H1 (cell line): ENCODE measurements at regions not wholly inside any gene's neighbourhood (a gene's known extent, or its start where the extent isn't known, plus 50 kb on each side); places are given as distances from the start of the nearest gene placed in this dataset.

Source experiments
- CTCF ChIA-PET: fragments of 300-600 bp; sonication (Branson Sonifier 250); formaldehyde crosslinking; loops from one replicate; lab custom pipeline; 2021; ENCODE audit not compliant: partially characterized antibody; lab: Charles Lee
- POLR2A ChIA-PET: fragments of 300-600 bp; sonication (Branson Sonifier 250); formaldehyde crosslinking; loops from one replicate; lab custom pipeline; 2021; ENCODE audit warnings: inconsistent platforms; ENCODE audit not compliant: partially characterized antibody; lab: Charles Lee
- DNase-seq, 2 experiments: peaks; one replicate each; pipeline versions ENCODE4 v3.0.0 to v3.0.0-alpha.2; 2010 to 2022; ENCODE audit warnings: low spot score in 2 of 2, low read depth in 1 of 2, mixed read lengths in 1 of 2
- FAIRE-seq: peaks from 2 replicates; lab custom pipeline; 2011; peaks lifted over from hg19 to GRCh38; lab: Jason Lieb, UNC
- H2AFZ ChIP-seq: 2 replicates; pipeline ENCODE4 v1.8.1; 2012; ENCODE audit warnings: low read length, inconsistent platforms
- H2AK5ac ChIP-seq: 2 replicates; pipeline ENCODE4 v1.6.1; 2013; ENCODE audit warnings: low read depth, low read length
- H2BK120ac ChIP-seq: replicated peaks from 2 replicates; pipeline ENCODE3; 2013; ENCODE audit warnings: low read depth, low read length, inconsistent platforms
- H2BK12ac ChIP-seq: 2 replicates; pipeline ENCODE4 v1.6.1; 2013; ENCODE audit warnings: low read depth, low read length
- H2BK15ac ChIP-seq: 2 replicates; pipeline ENCODE4 v1.6.1; 2013; ENCODE audit warnings: low read length
- H2BK20ac ChIP-seq: 2 replicates; pipeline ENCODE4 v1.6.1; 2013; ENCODE audit warnings: low read length
- H2BK5ac ChIP-seq: 2 replicates; pipeline ENCODE4 v1.6.1; 2013; ENCODE audit warnings: low read depth, low read length
- H3K14ac ChIP-seq: 2 replicates; pipeline ENCODE4 v1.6.1; 2013; ENCODE audit warnings: inconsistent platforms; ENCODE audit not compliant: insufficient read length
- H3K18ac ChIP-seq: 2 replicates; pipeline ENCODE4 v1.6.1; 2013; ENCODE audit warnings: low read length; ENCODE audit errors: extremely low read depth
- H3K23ac ChIP-seq: 2 replicates; pipeline ENCODE4 v1.6.1; 2013; ENCODE audit warnings: inconsistent platforms; ENCODE audit not compliant: insufficient read length
- H3K23me2 ChIP-seq: 2 replicates; pipeline ENCODE4 v1.6.1; 2013; ENCODE audit warnings: low read depth, low read length
- H3K27ac ChIP-seq: 2 replicates; pipeline ENCODE4 v1.6.1; 2011; ENCODE audit warnings: low read depth, low read length, inconsistent platforms
- H3K27me3 ChIP-seq, 4 experiments: replicated peaks in 1 of 4; 1 replicate in 1 of 4; 2 replicates in 3 of 4; pipeline versions ENCODE4 v1.6.1 to v1.8.1; 2011 to 2013; ENCODE audit warnings: low read length in 3 of 4, mild to moderate bottlenecking in 3 of 4, inconsistent platforms in 2 of 4, mixed read lengths in 2 of 4, moderate library complexity in 1 of 4; ENCODE audit not compliant: control insufficient read depth in 3 of 4, insufficient read depth in 3 of 4; ENCODE audit errors: extremely low read depth in 1 of 4
- H3K36me3 ChIP-seq, 4 experiments: 2 replicates each; pipeline versions ENCODE4 v1.6.1 to v1.8.1; 2011 to 2013; ENCODE audit warnings: mild to moderate bottlenecking in 4 of 4, low read length in 3 of 4, moderate library complexity in 2 of 4, control low read depth in 1 of 4, inconsistent platforms in 1 of 4; ENCODE audit not compliant: insufficient read depth in 4 of 4, control insufficient read depth in 2 of 4
- H3K4ac ChIP-seq: replicated peaks from 2 replicates; pipeline ENCODE3; 2013; ENCODE audit warnings: low read length, low read depth, mixed read lengths, inconsistent platforms; ENCODE audit not compliant: insufficient read length
- H3K4me1 ChIP-seq, 4 experiments: replicated peaks in 1 of 4; 1 replicate in 1 of 4; 2 replicates in 3 of 4; pipeline versions ENCODE4 v1.6.1 to v1.8.1; 2011 to 2013; ENCODE audit warnings: low read length in 3 of 4, inconsistent platforms in 2 of 4, mixed read lengths in 1 of 4; ENCODE audit not compliant: insufficient read depth in 4 of 4, control insufficient read depth in 3 of 4
- H3K4me2 ChIP-seq, 2 experiments: 2 replicates each; pipeline versions ENCODE4 v1.6.1 to v1.8.1; 2011 to 2013; ENCODE audit warnings: low read depth in 2 of 2, low read length in 2 of 2, control low read depth in 1 of 2, inconsistent platforms in 1 of 2, mild to moderate bottlenecking in 1 of 2; ENCODE audit not compliant: insufficient read depth in 1 of 2
- H3K4me3 ChIP-seq, 4 experiments: fragments of 200-600, 300-600 bp in 1 of 4; sonication (generic), shearing (Covaris generic), sonication (Bioruptor Twin) in 1 of 4; 2 replicates each; pipeline versions ENCODE4 v1.5.1 to v1.8.1; 2011 to 2016; ENCODE audit warnings: low read length in 4 of 4, low read depth in 3 of 4, control low read depth in 2 of 4, inconsistent platforms in 2 of 4, mild to moderate bottlenecking in 2 of 4, mixed read lengths in 1 of 4, moderate library complexity in 1 of 4; ENCODE audit not compliant: insufficient read depth in 2 of 4; ENCODE audit errors: extremely low read depth in 1 of 4
- H3K56ac ChIP-seq: replicated peaks from 2 replicates; pipeline ENCODE3; 2013; ENCODE audit warnings: low read depth, mild to moderate bottlenecking, mixed read lengths, low read length, inconsistent platforms; ENCODE audit not compliant: insufficient read length
- H3K79me1 ChIP-seq: 2 replicates; pipeline ENCODE4 v1.6.1; 2013; ENCODE audit warnings: low read depth, low read length, control low read depth
- H3K79me2 ChIP-seq, 2 experiments: 2 replicates each; pipeline versions ENCODE4 v1.6.1 to v1.8.1; 2012 to 2013; ENCODE audit warnings: low read length in 2 of 2, mild to moderate bottlenecking in 2 of 2, inconsistent platforms in 1 of 2; ENCODE audit not compliant: insufficient read depth in 2 of 2, control insufficient read depth in 1 of 2
- H3K9ac ChIP-seq, 4 experiments: replicated peaks in 1 of 4; 1 replicate in 1 of 4; 2 replicates in 3 of 4; pipeline versions ENCODE4 v1.6.1 to v1.8.1; 2011 to 2013; ENCODE audit warnings: low read depth in 3 of 4, low read length in 3 of 4, control low read depth in 2 of 4, mild to moderate bottlenecking in 2 of 4, moderate library complexity in 2 of 4, inconsistent platforms in 1 of 4; ENCODE audit errors: extremely low read depth in 1 of 4
- H3K9me3 ChIP-seq, 2 experiments: 2 replicates each; pipeline versions ENCODE4 v1.6.1 to v1.8.1; 2012 to 2013; ENCODE audit warnings: mild to moderate bottlenecking in 2 of 2, moderate library complexity in 2 of 2, control low read depth in 1 of 2, inconsistent platforms in 1 of 2, low read depth in 1 of 2, low read length in 1 of 2, mixed read lengths in 1 of 2; ENCODE audit not compliant: insufficient read depth in 2 of 2
- H4K20me1 ChIP-seq, 2 experiments: replicated peaks in 1 of 2; 2 replicates each; pipeline versions ENCODE3 to v1.8.1; 2011 to 2013; ENCODE audit warnings: inconsistent platforms in 2 of 2, low read length in 2 of 2, mild to moderate bottlenecking in 1 of 2; ENCODE audit not compliant: insufficient read depth in 2 of 2, control insufficient read depth in 1 of 2
- H4K5ac ChIP-seq: 2 replicates; pipeline ENCODE4 v1.6.1; 2013; ENCODE audit warnings: low read length, low read depth, mixed read lengths, inconsistent platforms; ENCODE audit not compliant: insufficient read length
- H4K8ac ChIP-seq: 2 replicates; pipeline ENCODE4 v1.8.0; 2013; ENCODE audit warnings: mild to moderate bottlenecking, moderate library complexity, low read length, inconsistent platforms; ENCODE audit not compliant: insufficient read depth; ENCODE audit errors: extremely low read depth
- H4K91ac ChIP-seq: replicated peaks from 2 replicates; pipeline ENCODE3; 2013; ENCODE audit warnings: low read length, mixed read lengths, inconsistent platforms; ENCODE audit not compliant: insufficient read length
- FOSL1 ChIP-seq: IDR thresholded peaks from 2 replicates; pipeline ENCODE4 v1.6.1; 2011; ENCODE audit warnings: mild to moderate bottlenecking, low read depth, low read length, moderate library complexity; ENCODE audit not compliant: insufficient read depth
- KDM4A ChIP-seq: IDR thresholded peaks from one replicate; pipeline ENCODE4 v1.7.1; 2012; ENCODE audit warnings: low read depth, mild to moderate bottlenecking, moderate library complexity, low read length, inconsistent platforms; ENCODE audit not compliant: severe bottlenecking
- NRF1 ChIP-seq: IDR thresholded peaks from 2 replicates; pipeline ENCODE4 v1.6.1; 2011; ENCODE audit warnings: mild to moderate bottlenecking, low read depth, low read length, improper control_type of control experiment
- RAD21 ChIP-seq, 2 experiments: IDR thresholded peaks in 1 of 2; conservative IDR thresholded peaks in 1 of 2; 2 replicates each; pipeline ENCODE4 v1.6.1; 2011; ENCODE audit warnings: low read depth in 2 of 2, low read length in 2 of 2, improper control_type of control experiment in 1 of 2, inconsistent platforms in 1 of 2, mild to moderate bottlenecking in 1 of 2, moderate library complexity in 1 of 2
- WGBS, 2 experiments: shearing (Covaris generic) in 1 of 2; methylation state at CpG; one replicate each; pipeline versions ENCODE4 v1.1.6 to v1.1.7; 2013 to 2015; ENCODE audit warnings: low lambda C conversion rate in 2 of 2, mixed read lengths in 2 of 2, inconsistent platforms in 1 of 2, low coverage in 1 of 2, missing lambda C conversion rate in 1 of 2; ENCODE audit not compliant: insufficient replicate concordance in 2 of 2, insufficient coverage in 1 of 2, insufficient read length in 1 of 2; ENCODE audit errors: extremely low coverage in 1 of 2, missing lambda C conversion rate in 1 of 2; 5-methylcytosine and 5-hydroxymethylcytosine counted together
- TF ChIP-seq, protein P1 (sequence below): IDR thresholded peaks from 2 replicates; pipeline ENCODE4 v1.6.1; 2012; ENCODE audit warnings: inconsistent platforms

DNA sequence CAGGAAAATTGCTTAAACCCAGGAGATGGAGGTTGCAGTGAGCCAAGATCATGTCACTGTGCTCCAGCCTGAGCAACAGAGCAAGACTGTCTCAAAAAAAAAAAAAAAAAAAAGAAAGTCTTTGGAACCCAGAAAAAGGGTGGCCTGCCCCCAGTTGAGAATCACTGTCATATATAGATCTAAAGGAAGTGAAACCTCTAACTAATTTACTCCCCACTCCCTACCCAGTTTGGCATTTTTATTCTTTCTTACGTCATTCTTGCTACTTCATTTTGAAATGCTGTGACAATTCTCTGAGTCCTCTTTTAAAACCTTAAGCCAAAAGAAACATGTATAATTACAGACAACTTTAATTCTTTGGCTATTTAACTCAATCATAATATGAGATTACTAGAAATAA, 254.8 kb downstream of the CDC5L start:
- DNase-seq (no peak), FAIRE-seq (no peak)
- ChIA-PET CTCF (interaction anchor here (0.6 to 2.0 kb wide), 4 partner anchors 12 to 1062 kb away, joined by 3 to 7 read pairs (median 3); no protein-coding TSS in a partner anchor), POLR2A (no interaction called here)
- Histone ChIP-seq H3K79me2 (no peaks in the 10 kb centered on the region), H3K27me3 (no peaks in the 10 kb centered on the region), H3K36me3 (no peaks in the 10 kb centered on the region), H2BK12ac (no peak overlapping the region), H3K56ac (no peak overlapping the region), H4K8ac (no peak overlapping the region), H3K4ac (no peak overlapping the region), H3K27ac (no peak overlapping the region), H3K14ac (no peak overlapping the region), H3K9me3 (no peaks in the 10 kb centered on the region), H4K20me1 (no peaks in the 10 kb centered on the region), H4K91ac (no peak overlapping the region), H3K4me2 (no peak overlapping the region), H3K23me2 (no peaks in the 10 kb centered on the region), H3K4me3 (no peak overlapping the region), H3K4me1 (no peaks in the 10 kb centered on the region), H2BK120ac (no peak overlapping the region), H2BK20ac (no peak overlapping the region), H3K9ac (no peak overlapping the region), H3K79me1 (no peaks in the 10 kb centered on the region), H2AK5ac (no peak overlapping the region), H2BK5ac (no peak overlapping the region), H4K5ac (no peak overlapping the region), H3K18ac (no peak overlapping the region), H2AFZ (no peak overlapping the region), H2BK15ac (no peak overlapping the region), H3K23ac (no peak overlapping the region)
- 88% methylated on average over 1 of the region's 1 CpG; no CpG with 5 or more reads in 1 of the 2 experiments for WGBS, 2 experiments
- TF ChIP-seq KDM4A (no peak), RAD21 (IDR thresholded peaks at IDR 0.05 in 1 of 2, conservative IDR thresholded peaks at IDR 0.05 in 1 of 2; ENCODE audit: low read depth in 2 of 2, low read length in 2 of 2) (no peak), FOSL1 (no peak), NRF1 (no peak)
- TF ChIP-seq, protein P1, sequence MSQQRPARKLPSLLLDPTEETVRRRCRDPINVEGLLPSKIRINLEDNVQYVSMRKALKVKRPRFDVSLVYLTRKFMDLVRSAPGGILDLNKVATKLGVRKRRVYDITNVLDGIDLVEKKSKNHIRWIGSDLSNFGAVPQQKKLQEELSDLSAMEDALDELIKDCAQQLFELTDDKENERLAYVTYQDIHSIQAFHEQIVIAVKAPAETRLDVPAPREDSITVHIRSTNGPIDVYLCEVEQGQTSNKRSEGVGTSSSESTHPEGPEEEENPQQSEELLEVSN: no peak
